ENCODE measurements at regions not wholly inside any gene's neighbourhood (a gene's known extent, or its start where the extent isn't known, plus 50 kb on each side); places are given as distances from the start of the nearest gene placed in this dataset.

GRCh38 chr10:63884426-63884825 lies 363.2 kb downstream of the REEP3 start:
- Mint-ChIP-seq H3K36me3 (ENCODE audit: low read depth) (peaks cover 4% of the 10 kb centered on the region), H3K27ac (no peak overlapping the region), H3K4me3 (no peak overlapping the region), H3K27me3 (ENCODE audit: low read depth, poor library complexity) (peaks cover 2% of the 10 kb centered on the region), H3K9me3 (peaks cover 16% of the 10 kb centered on the region), H3K4me1 (no peaks in the 10 kb centered on the region)
- no peak for DNase-seq
- no peak for TF ChIP-seq CTCF (IDR thresholded peaks at IDR 0.05)

GRCh38 chr10:63885156-63885555 lies 364.0 kb downstream of the REEP3 start:
- DNase-seq, result no peak
- peaks cover 2% of the 10 kb centered on the region for H3K27me3 Mint-ChIP-seq (ENCODE audit: low read depth, poor library complexity)
- H3K27ac Mint-ChIP-seq, result no peak overlapping the region
- TF ChIP-seq CTCF (IDR thresholded peaks at IDR 0.05), result no peak
- no peaks in the 10 kb centered on the region for H3K36me3 Mint-ChIP-seq (ENCODE audit: low read depth)
- H3K4me3 Mint-ChIP-seq, result no peak overlapping the region
- H3K9me3 Mint-ChIP-seq, result peaks cover 8% of the 10 kb centered on the region
- H3K4me1 Mint-ChIP-seq, result no peaks in the 10 kb centered on the region

- DNase-seq, result no peak
- H3K27me3 Mint-ChIP-seq (ENCODE audit: low read depth, poor library complexity), result peaks cover 6% of the 10 kb centered on the region
- H3K9me3 Mint-ChIP-seq, result no peaks in the 10 kb centered on the region
- H3K27ac Mint-ChIP-seq, result no peak overlapping the region
- H3K4me3 Mint-ChIP-seq, result no peak overlapping the region
- no peaks in the 10 kb centered on the region for H3K4me1 Mint-ChIP-seq
- TF ChIP-seq CTCF (IDR thresholded peaks at IDR 0.05), result no peak
- no peaks in the 10 kb centered on the region for H3K36me3 Mint-ChIP-seq (ENCODE audit: low read depth)
These were observed 365.3 kb downstream of the REEP3 start for GRCh38 chr10:63886281-63887022.

- DNase-seq, result peak; percentile 10
- Mint-ChIP-seq H3K4me3 (no peak overlapping the region), H3K27me3 (ENCODE audit: low read depth, poor library complexity) (peaks cover 6% of the 10 kb centered on the region), H3K36me3 (ENCODE audit: low read depth) (no peaks in the 10 kb centered on the region), H3K9me3 (no peaks in the 10 kb centered on the region), H3K4me1 (no peaks in the 10 kb centered on the region), H3K27ac (no peak overlapping the region)
- no peak for TF ChIP-seq CTCF (IDR thresholded peaks at IDR 0.05)
These were observed 365.9 kb downstream of the REEP3 start for GRCh38 chr10:63887023-63887589.

- Mint-ChIP-seq H3K4me1 (no peaks in the 10 kb centered on the region), H3K9me3 (no peaks in the 10 kb centered on the region), H3K27me3 (ENCODE audit: low read depth, poor library complexity) (peaks cover 6% of the 10 kb centered on the region), H3K36me3 (ENCODE audit: low read depth) (no peaks in the 10 kb centered on the region), H3K27ac (no peak overlapping the region), H3K4me3 (no peak overlapping the region)
- no peak for DNase-seq
- no peak for TF ChIP-seq CTCF (IDR thresholded peaks at IDR 0.05)
These were observed 366.6 kb downstream of the REEP3 start for GRCh38 chr10:63887600-63888370.
